ENCODE measurements at regions not wholly inside any gene's neighbourhood (a gene's known extent, or its start where the extent isn't known, plus 50 kb on each side); places are given as distances from the start of the nearest gene placed in this dataset.
"Not testable (repeated sequence)": the region's sequence is repeated elsewhere in the genome, so short reads cannot be mapped to it uniquely, and the experiment has no call there.

DNA sequence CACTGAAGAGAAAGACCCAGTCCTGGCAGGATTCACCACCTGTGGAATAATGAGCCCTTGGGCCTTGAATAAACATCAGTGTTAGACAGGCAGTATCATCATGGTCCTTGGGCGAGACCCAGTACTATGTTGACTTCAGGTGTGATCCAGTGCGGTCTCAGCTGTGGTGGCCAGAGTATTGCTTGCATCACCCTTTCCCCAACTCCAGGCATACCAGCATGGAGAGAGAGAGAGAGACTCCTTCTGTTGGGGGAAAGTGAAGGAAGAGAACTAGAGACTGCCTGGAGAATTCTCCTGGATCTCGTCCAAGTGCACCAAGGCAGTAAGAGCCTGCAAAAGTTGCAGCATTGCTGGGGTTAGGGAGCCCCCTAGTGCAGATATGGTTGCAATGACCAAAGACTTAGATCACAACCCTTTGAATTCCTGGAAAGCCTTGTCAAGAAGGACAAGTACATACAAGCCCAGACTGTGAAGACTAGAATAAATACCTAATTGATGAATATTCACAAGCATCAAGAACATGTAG, 61.1 kb upstream of the VAMP7 start:
- peaks cover 11% of the 10 kb centered on the region for H3K9me3 Mint-ChIP-seq (ENCODE audit: unreplicated experiment)
- FAIRE-seq: peak; percentile 52
- H3K4me1 ChIP-seq (ENCODE audit: insufficient read depth, low read length): no peaks in the 10 kb centered on the region

DNA sequence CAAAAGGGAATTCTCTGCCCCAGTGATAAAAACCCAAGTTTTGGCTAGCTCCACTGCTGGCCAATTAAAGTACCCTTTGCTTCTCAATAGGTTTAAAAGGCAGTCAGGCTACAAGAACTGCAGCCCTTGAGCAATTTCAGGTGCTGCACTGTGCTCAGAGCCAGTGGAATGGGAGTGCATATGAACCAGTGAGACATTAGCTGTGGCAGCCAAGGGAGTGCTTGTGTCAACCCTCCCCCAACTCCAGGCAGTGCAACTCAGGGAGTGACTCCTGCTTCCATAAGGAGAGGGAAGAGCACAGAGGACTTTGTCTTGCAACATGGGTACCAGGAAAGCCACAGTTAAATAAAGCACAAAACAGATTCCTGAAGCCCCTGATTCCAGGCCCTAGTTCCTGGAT, 61.6 kb upstream of the VAMP7 start:
- FAIRE-seq: no peak
- Histone ChIP-seq H3K27me3 (ENCODE audit: insufficient read depth, low read length) (no peaks in the 10 kb centered on the region), H4K20me1 (ENCODE audit: insufficient read depth, low read length) (no peaks in the 10 kb centered on the region), H3K79me2 (ENCODE audit: insufficient read depth, low read length) (no peaks in the 10 kb centered on the region), H3K9me3 (ENCODE audit: insufficient read depth, low read depth, low read length) (no peaks in the 10 kb centered on the region), H3K4me3 (ENCODE audit: insufficient read depth, low read depth, low read length) (no peak overlapping the region), H3K4me2 (ENCODE audit: low read length) (no peak overlapping the region), H3K27ac (ENCODE audit: low read depth, low read length) (no peak overlapping the region), H3K36me3 (ENCODE audit: insufficient read depth, low read length) (no peaks in the 10 kb centered on the region), H3K4me1 (ENCODE audit: insufficient read depth, low read length) (no peaks in the 10 kb centered on the region), H2AFZ (ENCODE audit: low read depth, low read length) (no peak overlapping the region), H3K9ac (ENCODE audit: low read length) (no peak overlapping the region)
- H3K9me3 Mint-ChIP-seq (ENCODE audit: unreplicated experiment): peaks cover 11% of the 10 kb centered on the region
- no peaks in the 10 kb centered on the region for H3K36me3 Mint-ChIP-seq (ENCODE audit: low read depth, unreplicated experiment)
- H3K4me3 Mint-ChIP-seq (ENCODE audit: unreplicated experiment): no peak overlapping the region
- DNase-seq (ENCODE audit: low read depth): no peak
- H3K27me3 Mint-ChIP-seq (ENCODE audit: low read depth, unreplicated experiment): no peaks in the 10 kb centered on the region
- TF ChIP-seq, protein P1, sequence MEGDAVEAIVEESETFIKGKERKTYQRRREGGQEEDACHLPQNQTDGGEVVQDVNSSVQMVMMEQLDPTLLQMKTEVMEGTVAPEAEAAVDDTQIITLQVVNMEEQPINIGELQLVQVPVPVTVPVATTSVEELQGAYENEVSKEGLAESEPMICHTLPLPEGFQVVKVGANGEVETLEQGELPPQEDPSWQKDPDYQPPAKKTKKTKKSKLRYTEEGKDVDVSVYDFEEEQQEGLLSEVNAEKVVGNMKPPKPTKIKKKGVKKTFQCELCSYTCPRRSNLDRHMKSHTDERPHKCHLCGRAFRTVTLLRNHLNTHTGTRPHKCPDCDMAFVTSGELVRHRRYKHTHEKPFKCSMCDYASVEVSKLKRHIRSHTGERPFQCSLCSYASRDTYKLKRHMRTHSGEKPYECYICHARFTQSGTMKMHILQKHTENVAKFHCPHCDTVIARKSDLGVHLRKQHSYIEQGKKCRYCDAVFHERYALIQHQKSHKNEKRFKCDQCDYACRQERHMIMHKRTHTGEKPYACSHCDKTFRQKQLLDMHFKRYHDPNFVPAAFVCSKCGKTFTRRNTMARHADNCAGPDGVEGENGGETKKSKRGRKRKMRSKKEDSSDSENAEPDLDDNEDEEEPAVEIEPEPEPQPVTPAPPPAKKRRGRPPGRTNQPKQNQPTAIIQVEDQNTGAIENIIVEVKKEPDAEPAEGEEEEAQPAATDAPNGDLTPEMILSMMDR (IDR thresholded peaks at IDR 0.05; ENCODE audit: insufficient read depth, low read depth, low read length): no peak
- no peak for TF ChIP-seq EZH2 (IDR thresholded peaks at IDR 0.05; ENCODE audit: insufficient read depth, low read length)
- no peak overlapping the region for H3K27ac Mint-ChIP-seq (ENCODE audit: unreplicated experiment)
- H3K4me1 Mint-ChIP-seq (ENCODE audit: low read depth, unreplicated experiment): peaks cover 1% of the 10 kb centered on the region

More for the DNA sequence above, 61.1 kb upstream of the VAMP7 start:
- TF ChIP-seq, protein P1 (IDR thresholded peaks at IDR 0.05; ENCODE audit: insufficient read depth, low read depth, low read length): peak; percentile 54
- no peak for TF ChIP-seq EZH2 (IDR thresholded peaks at IDR 0.05; ENCODE audit: insufficient read depth, low read length)
- no peak overlapping the region for H3K4me3 ChIP-seq (ENCODE audit: insufficient read depth, low read depth, low read length)
- H3K36me3 Mint-ChIP-seq (ENCODE audit: low read depth, unreplicated experiment): no peaks in the 10 kb centered on the region
- H3K27ac ChIP-seq (ENCODE audit: low read depth, low read length): no peak overlapping the region
- H3K9me3 ChIP-seq (ENCODE audit: insufficient read depth, low read depth, low read length): no peaks in the 10 kb centered on the region
- H3K9ac ChIP-seq (ENCODE audit: low read length): no peak overlapping the region
- H3K4me2 ChIP-seq (ENCODE audit: low read length): no peak overlapping the region
- H3K4me3 Mint-ChIP-seq (ENCODE audit: unreplicated experiment): no peak overlapping the region
- H3K4me1 Mint-ChIP-seq (ENCODE audit: low read depth, unreplicated experiment): peaks cover 1% of the 10 kb centered on the region
- no peaks in the 10 kb centered on the region for H4K20me1 ChIP-seq (ENCODE audit: insufficient read depth, low read length)
- no peaks in the 10 kb centered on the region for H3K36me3 ChIP-seq (ENCODE audit: insufficient read depth, low read length)
- H2AFZ ChIP-seq (ENCODE audit: low read depth, low read length): no peak overlapping the region
- no peaks in the 10 kb centered on the region for H3K27me3 ChIP-seq (ENCODE audit: insufficient read depth, low read length)
- H3K27ac Mint-ChIP-seq (ENCODE audit: unreplicated experiment): peak overlapping the region; percentile 28
- no peaks in the 10 kb centered on the region for H3K79me2 ChIP-seq (ENCODE audit: insufficient read depth, low read length)
- peak; percentile 75 for DNase-seq (ENCODE audit: low read depth)
- no peaks in the 10 kb centered on the region for H3K27me3 Mint-ChIP-seq (ENCODE audit: low read depth, unreplicated experiment)

DNA sequence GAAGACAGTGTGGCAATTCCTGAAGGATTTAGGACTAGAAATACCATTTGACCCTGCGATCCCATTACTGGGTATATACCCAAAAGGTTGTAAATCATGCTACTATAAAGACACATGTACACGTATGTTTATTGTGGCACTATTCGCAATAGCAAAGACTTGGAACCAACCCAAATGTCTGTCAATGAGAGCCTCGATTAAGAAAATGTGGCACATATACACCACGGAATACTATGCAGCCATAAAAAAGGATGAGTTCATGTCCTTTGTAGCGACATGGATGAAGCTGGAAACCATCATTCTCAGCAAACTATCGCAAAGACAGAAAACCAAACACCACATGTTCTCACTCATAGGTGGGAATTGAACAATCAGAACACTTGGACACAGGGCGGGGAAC, 66.8 kb upstream of the VAMP7 start:
- H3K4me3 ChIP-seq (ENCODE audit: insufficient read depth, low read depth, low read length); H3K36me3 ChIP-seq (ENCODE audit: insufficient read depth, low read length); H3K27me3 ChIP-seq (ENCODE audit: insufficient read depth, low read length); DNase-seq (ENCODE audit: low read depth); H3K36me3 Mint-ChIP-seq (ENCODE audit: low read depth, unreplicated experiment); H3K27ac Mint-ChIP-seq (ENCODE audit: unreplicated experiment); H3K4me1 Mint-ChIP-seq (ENCODE audit: low read depth, unreplicated experiment); H3K4me2 ChIP-seq (ENCODE audit: low read length); H3K9me3 ChIP-seq (ENCODE audit: insufficient read depth, low read depth, low read length); H3K9ac ChIP-seq (ENCODE audit: low read length); H3K27me3 Mint-ChIP-seq (ENCODE audit: low read depth, unreplicated experiment); H3K9me3 Mint-ChIP-seq (ENCODE audit: unreplicated experiment); H3K4me1 ChIP-seq (ENCODE audit: insufficient read depth, low read length); H3K27ac ChIP-seq (ENCODE audit: low read depth, low read length); H4K20me1 ChIP-seq (ENCODE audit: insufficient read depth, low read length); H2AFZ ChIP-seq (ENCODE audit: low read depth, low read length); H3K79me2 ChIP-seq (ENCODE audit: insufficient read depth, low read length); FAIRE-seq; H3K4me3 Mint-ChIP-seq (ENCODE audit: unreplicated experiment): not testable (repeated sequence)

Measured in astrocyte (in vitro differentiated cells and primary cell).